SK-N-SH (cell line): ENCODE measurements at regions not wholly inside any gene's neighbourhood (a gene's known extent, or its start where the extent isn't known, plus 50 kb on each side); places are given as distances from the start of the nearest gene placed in this dataset.

Experiments used
- CTCF ChIA-PET: fragments of 300-600, 350-600 bp; formaldehyde crosslinking; extraction: SDS; loops from one replicate; lab custom pipeline; 2021; lab: Yijun Ruan, JAX
- POLR2A ChIA-PET: fragments of 350-600 bp; sonication (Branson Sonifier 250); formaldehyde crosslinking; extraction: SDS; loops from one replicate; lab custom pipeline; 2020; ENCODE audit warnings: antibody characterized with exemption, inconsistent platforms; lab: Yijun Ruan, JAX
- DNase-seq: peaks from one replicate; pipeline ENCODE4 v3.0.0; 2012
- H2AFZ ChIP-seq: fragments of 200-600 bp; sonication (generic); 2 replicates; pipeline ENCODE4 v1.8.1; 2016; ENCODE audit warnings: antibody characterized with exemption, mild to moderate bottlenecking, low read depth
- H3F3A ChIP-seq: fragments of 200-600 bp; sonication (generic); replicated peaks from 2 replicates; pipeline ENCODE3; 2016; ENCODE audit warnings: antibody characterized with exemption, mild to moderate bottlenecking; ENCODE audit not compliant: insufficient read depth
- H3K27ac ChIP-seq, 2 experiments: fragments of 200-500 bp in 1 of 2; fragments of 200-600 bp in 1 of 2; sonication (Bioruptor generic) in 1 of 2; sonication (generic), shearing (Covaris generic) in 1 of 2; 2 replicates each; pipeline versions ENCODE4 v1.5.1 to v1.6.1; 2014 to 2016; ENCODE audit warnings: low read depth in 2 of 2, inconsistent platforms in 1 of 2, low read length in 1 of 2, mild to moderate bottlenecking in 1 of 2, mixed read lengths in 1 of 2
- H3K27me3 ChIP-seq: fragments of 200-600 bp; sonication (generic), shearing (Covaris generic); 2 replicates; pipeline ENCODE4 v1.6.1; 2016; ENCODE audit warnings: mixed run types; ENCODE audit not compliant: insufficient read depth
- H3K36me3 ChIP-seq, 2 experiments: fragments of 200-500 bp in 1 of 2; fragments of 200-600 bp in 1 of 2; sonication (Bioruptor generic) in 1 of 2; sonication (generic) in 1 of 2; replicated peaks in 1 of 2; 2 replicates each; pipeline versions ENCODE3 to v1.5.1; 2014 to 2016; ENCODE audit warnings: low read length in 1 of 2, mild to moderate bottlenecking in 1 of 2; ENCODE audit not compliant: insufficient read depth in 2 of 2, control insufficient read depth in 1 of 2
- H3K4me1 ChIP-seq, 2 experiments: fragments of 200-500 bp in 1 of 2; fragments of 200-600 bp in 1 of 2; sonication (Bioruptor generic) in 1 of 2; sonication (generic), shearing (Covaris generic) in 1 of 2; 2 replicates each; pipeline versions ENCODE4 v1.5.1 to v1.6.1; 2014 to 2016; ENCODE audit warnings: low read depth in 1 of 2, low read length in 1 of 2, mixed run types in 1 of 2; ENCODE audit not compliant: insufficient read depth in 2 of 2, control insufficient read depth in 1 of 2
- H3K4me2 ChIP-seq: fragments of 200-600 bp; sonication (generic), shearing (Covaris generic); 2 replicates; pipeline ENCODE4 v1.6.1; 2017; ENCODE audit warnings: mixed run types
- H3K4me3 ChIP-seq, 2 experiments: fragments of 200-500 bp in 1 of 2; fragments of 200-600 bp in 1 of 2; sonication (Bioruptor generic) in 1 of 2; sonication (generic), shearing (Covaris generic) in 1 of 2; 2 replicates each; pipeline versions ENCODE4 v1.5.1 to v1.8.1; 2014 to 2016; ENCODE audit warnings: low read depth in 2 of 2, inconsistent platforms in 1 of 2, low read length in 1 of 2, mild to moderate bottlenecking in 1 of 2, mixed read lengths in 1 of 2, moderate library complexity in 1 of 2
- H3K79me2 ChIP-seq: fragments of 200-600 bp; sonication (generic); 2 replicates; pipeline ENCODE4 v1.8.1; 2017; ENCODE audit warnings: mild to moderate bottlenecking; ENCODE audit not compliant: insufficient read depth
- H3K9ac ChIP-seq: fragments of 200-600 bp; sonication (generic); 2 replicates; pipeline ENCODE4 v1.6.1; 2017; ENCODE audit warnings: mixed run types
- H3K9me2 ChIP-seq: fragments of 200-600 bp; sonication (generic); 2 replicates; pipeline ENCODE4 v1.6.1; 2017; ENCODE audit warnings: mixed run types
- H3K9me3 ChIP-seq: fragments of 200-600 bp; sonication (generic); 2 replicates; pipeline ENCODE4 v1.6.1; 2017; ENCODE audit warnings: mixed run types, mild to moderate bottlenecking, moderate library complexity
- H4K20me1 ChIP-seq: fragments of 200-600 bp; sonication (generic); 2 replicates; pipeline ENCODE4 v1.6.1; 2017; ENCODE audit warnings: mild to moderate bottlenecking, mixed run types; ENCODE audit not compliant: insufficient read depth
- CHD2 ChIP-seq: fragments of 150-350 bp; IDR thresholded peaks from 2 replicates; pipeline ENCODE4 v1.6.1; 2018; ENCODE audit warnings: low read length; ENCODE audit not compliant: partially characterized antibody
- EP300 ChIP-seq, 2 experiments: IDR thresholded peaks; 2 replicates each; pipeline versions ENCODE4 v1.4.0 to v1.6.1; 2012; ENCODE audit warnings: borderline replicate concordance in 1 of 2, low read depth in 1 of 2, low read length in 1 of 2
- EZH2phosphoT487 ChIP-seq: fragments of 200-600 bp; sonication (generic); IDR thresholded peaks from 2 replicates; pipeline ENCODE4 v1.6.1; 2017; ENCODE audit warnings: low read depth, mixed run types, mild to moderate bottlenecking, antibody characterized with exemption, moderate library complexity, borderline replicate concordance
- FOXJ3 ChIP-seq: sonication (generic); formaldehyde crosslinking; IDR thresholded peaks from 2 replicates; pipeline ENCODE4 v1.5.1; 2020; ENCODE audit warnings: mild to moderate bottlenecking, missing genetic modification reagents
- FOXM1 ChIP-seq: IDR thresholded peaks from 2 replicates; pipeline ENCODE4 v1.4.0; 2012; ENCODE audit warnings: low read depth, mild to moderate bottlenecking
- JUND ChIP-seq: IDR thresholded peaks from 2 replicates; pipeline ENCODE4 v1.4.0; 2012
- MEF2A ChIP-seq: IDR thresholded peaks from 2 replicates; pipeline ENCODE4 v1.4.0; 2012; ENCODE audit warnings: low read depth, borderline replicate concordance
- MXI1 ChIP-seq: IDR thresholded peaks from 2 replicates; pipeline ENCODE4 v1.6.1; 2012; ENCODE audit warnings: mild to moderate bottlenecking, low read depth, low read length, improper control_type of control experiment
- NFIC ChIP-seq: IDR thresholded peaks from 2 replicates; pipeline ENCODE4 v1.4.0; 2012; ENCODE audit warnings: borderline replicate concordance
- NRF1 ChIP-seq: IDR thresholded peaks from 2 replicates; pipeline ENCODE4 v1.6.1; 2012; ENCODE audit warnings: low read depth, mild to moderate bottlenecking, low read length
- POLR2AphosphoS5 ChIP-seq: IDR thresholded peaks from 2 replicates; pipeline ENCODE4 v1.6.1; 2012; ENCODE audit warnings: low read depth, low read length
- RAD21 ChIP-seq: IDR thresholded peaks from 2 replicates; pipeline ENCODE4 v1.6.1; 2012; ENCODE audit warnings: mild to moderate bottlenecking, low read length
- RCOR1 ChIP-seq: fragments of 150-350 bp; IDR thresholded peaks from 2 replicates; pipeline ENCODE4 v1.6.1; 2017; ENCODE audit warnings: antibody characterized with exemption, low read length
- RFX5 ChIP-seq: IDR thresholded peaks from 2 replicates; pipeline ENCODE4 v1.6.1; 2012; ENCODE audit warnings: mild to moderate bottlenecking, improper control_type of control experiment, low read length
- RXRA ChIP-seq: IDR thresholded peaks from 2 replicates; pipeline ENCODE4 v1.4.0; 2012; ENCODE audit warnings: low read depth, mild to moderate bottlenecking, borderline replicate concordance
- SIN3A ChIP-seq: IDR thresholded peaks from 2 replicates; pipeline ENCODE4 v1.6.1; 2012; ENCODE audit warnings: low read depth, mild to moderate bottlenecking, low read length, moderate library complexity, borderline replicate concordance
- SMC3 ChIP-seq: IDR thresholded peaks from 2 replicates; pipeline ENCODE4 v1.6.1; 2012; ENCODE audit warnings: low read depth, low read length, improper control_type of control experiment
- TAF1 ChIP-seq: IDR thresholded peaks from 2 replicates; pipeline ENCODE4 v1.6.1; 2012; ENCODE audit warnings: low read depth, mild to moderate bottlenecking, low read length, moderate library complexity, borderline replicate concordance
- TCF12 ChIP-seq: IDR thresholded peaks from 2 replicates; pipeline ENCODE4 v1.4.0; 2012
- WGBS: methylation state at CpG from one replicate; pipeline ENCODE4 v1.1.6; 2017; ENCODE audit warnings: low lambda C conversion rate; 5-methylcytosine and 5-hydroxymethylcytosine counted together
- TF ChIP-seq, protein P1 (sequence below): fragments of 150-350 bp; IDR thresholded peaks from 2 replicates; pipeline ENCODE4 v1.6.1; 2017; ENCODE audit warnings: antibody characterized with exemption, low read length, low read depth, borderline replicate concordance
- TF ChIP-seq, protein P2 (sequence below): IDR thresholded peaks from 2 replicates; pipeline ENCODE4 v1.4.0; 2012; ENCODE audit warnings: low read depth, borderline replicate concordance
- TF ChIP-seq, protein P3 (sequence below): IDR thresholded peaks from 2 replicates; pipeline ENCODE4; 2012

DNA sequence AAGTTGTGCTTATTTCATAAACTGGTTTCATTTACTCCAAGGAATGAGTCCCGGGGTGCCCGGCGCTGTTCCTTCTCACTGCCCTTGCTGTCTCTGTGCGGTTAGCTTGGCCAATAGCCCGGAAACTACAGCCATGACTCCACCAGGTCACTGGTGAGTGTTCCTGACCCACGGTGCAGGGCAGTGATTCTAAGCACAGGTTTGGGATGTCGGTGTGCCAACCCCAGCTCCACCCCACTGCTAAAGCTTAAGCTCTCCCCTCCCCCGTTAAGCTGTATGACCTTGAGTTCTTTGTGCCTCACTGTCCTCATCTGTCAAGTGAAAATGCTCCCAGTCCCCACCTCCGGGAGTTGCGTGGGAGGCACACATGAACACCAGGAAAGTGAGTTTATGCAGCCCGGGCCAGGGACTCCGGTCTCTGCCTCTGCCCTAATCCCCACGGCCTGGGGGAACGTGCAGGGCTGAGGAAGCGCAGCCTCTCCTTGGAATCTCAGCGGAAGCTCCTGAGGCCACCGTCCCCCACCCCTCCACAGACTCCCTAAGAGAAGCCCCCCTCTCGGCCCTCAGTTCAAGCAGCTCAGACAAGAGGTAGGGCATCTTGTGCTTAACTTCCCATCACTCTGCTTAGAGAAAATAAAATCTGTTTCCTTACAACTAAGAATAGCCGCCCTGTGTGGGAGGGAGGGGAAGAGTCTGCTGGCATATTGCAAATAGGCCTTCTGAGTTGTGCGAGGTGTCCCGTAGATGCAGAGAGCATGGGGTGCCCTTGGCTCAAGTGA is 92.0 kb upstream of the RAI14 start:
- Histone ChIP-seq H3K9me3 (no peaks in the 10 kb centered on the region), H3K4me3 (no peak overlapping the region), H3K4me1 (peaks cover 0 to 12% of the 10 kb centered on the region in 2 experiments; a peak in 2 of 4 replicates), H3K36me3 (no peaks in the 10 kb centered on the region), H3K27ac (peak overlapping the region in 1 of 2 experiments; percentile 37; a peak in 1 of 4 replicates), H3K9me2 (no peaks in the 10 kb centered on the region), H3F3A (no peaks in the 10 kb centered on the region), H2AFZ (peak overlapping the region; percentile 62; the same call in 1 of the 2 replicates), H4K20me1 (no peaks in the 10 kb centered on the region), H3K27me3 (no peaks in the 10 kb centered on the region), H3K4me2 (peak overlapping the region; percentile 51), H3K79me2 (no peaks in the 10 kb centered on the region), H3K9ac (no peak overlapping the region)
- POLR2A ChIA-PET, result no interaction called here
- 58% methylated on average over 17 of the region's 21 CpGs for WGBS
- CTCF ChIA-PET, result no interaction called here
- TF ChIP-seq RXRA (peak; percentile 27; the same call in 1 of the 2 replicates), NFIC (peak; percentile 64), POLR2AphosphoS5 (no peak), TCF12 (peak; percentile 75), EZH2phosphoT487 (no peak), RFX5 (no peak), FOXM1 (no peak), SIN3A (no peak), JUND (no peak), CHD2 (no peak), MXI1 (no peak), SMC3 (no peak), MEF2A (no peak), RAD21 (no peak), TAF1 (no peak), RCOR1 (no peak), FOXJ3 (CRISPR knock-in tag) (no peak), EP300 (IDR thresholded peaks at IDR 0.05; ENCODE audit: borderline replicate concordance in 1 of 2, low read depth in 1 of 2, low read length in 1 of 2) (no peak; a peak in 1 of 4 replicates), NRF1 (no peak)
- TF ChIP-seq, protein P1, sequence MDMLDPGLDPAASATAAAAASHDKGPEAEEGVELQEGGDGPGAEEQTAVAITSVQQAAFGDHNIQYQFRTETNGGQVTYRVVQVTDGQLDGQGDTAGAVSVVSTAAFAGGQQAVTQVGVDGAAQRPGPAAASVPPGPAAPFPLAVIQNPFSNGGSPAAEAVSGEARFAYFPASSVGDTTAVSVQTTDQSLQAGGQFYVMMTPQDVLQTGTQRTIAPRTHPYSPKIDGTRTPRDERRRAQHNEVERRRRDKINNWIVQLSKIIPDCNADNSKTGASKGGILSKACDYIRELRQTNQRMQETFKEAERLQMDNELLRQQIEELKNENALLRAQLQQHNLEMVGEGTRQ, result no peak
- TF ChIP-seq, protein P2, sequence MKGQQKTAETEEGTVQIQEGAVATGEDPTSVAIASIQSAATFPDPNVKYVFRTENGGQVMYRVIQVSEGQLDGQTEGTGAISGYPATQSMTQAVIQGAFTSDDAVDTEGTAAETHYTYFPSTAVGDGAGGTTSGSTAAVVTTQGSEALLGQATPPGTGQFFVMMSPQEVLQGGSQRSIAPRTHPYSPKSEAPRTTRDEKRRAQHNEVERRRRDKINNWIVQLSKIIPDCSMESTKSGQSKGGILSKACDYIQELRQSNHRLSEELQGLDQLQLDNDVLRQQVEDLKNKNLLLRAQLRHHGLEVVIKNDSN, result no peak
- TF ChIP-seq, protein P3, sequence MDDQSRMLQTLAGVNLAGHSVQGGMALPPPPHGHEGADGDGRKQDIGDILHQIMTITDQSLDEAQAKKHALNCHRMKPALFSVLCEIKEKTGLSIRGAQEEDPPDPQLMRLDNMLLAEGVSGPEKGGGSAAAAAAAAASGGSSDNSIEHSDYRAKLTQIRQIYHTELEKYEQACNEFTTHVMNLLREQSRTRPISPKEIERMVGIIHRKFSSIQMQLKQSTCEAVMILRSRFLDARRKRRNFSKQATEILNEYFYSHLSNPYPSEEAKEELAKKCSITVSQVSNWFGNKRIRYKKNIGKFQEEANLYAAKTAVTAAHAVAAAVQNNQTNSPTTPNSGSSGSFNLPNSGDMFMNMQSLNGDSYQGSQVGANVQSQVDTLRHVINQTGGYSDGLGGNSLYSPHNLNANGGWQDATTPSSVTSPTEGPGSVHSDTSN, result peak; percentile 32; the same call in 1 of the 2 replicates
- DNase-seq, result no peak
